Keratinocyte (primary cell): ENCODE measurements at regions not wholly inside any gene's neighbourhood (a gene's known extent, or its start where the extent isn't known, plus 50 kb on each side); places are given as distances from the start of the nearest gene placed in this dataset.

Source experiments
- DNase-seq: peaks from one replicate; pipeline ENCODE4 v3.0.0-alpha.2; 2011; ENCODE audit warnings: low read depth, missing footprints, low spot score
- FAIRE-seq: peaks from 2 replicates; lab custom pipeline; 2011; peaks lifted over from hg19 to GRCh38; lab: Jason Lieb, UNC
- H2AFZ ChIP-seq: 2 replicates; pipeline ENCODE4 v1.6.0; 2012; ENCODE audit warnings: low read length, control low read depth, inconsistent platforms; ENCODE audit not compliant: control insufficient read depth
- H3K27ac ChIP-seq: 2 replicates; pipeline ENCODE4 v1.5.1; 2011; ENCODE audit warnings: low read length; ENCODE audit not compliant: control insufficient read depth, insufficient read depth
- H3K27me3 ChIP-seq: 3 replicates; pipeline ENCODE4 v1.6.0; 2011; ENCODE audit warnings: low read length; ENCODE audit not compliant: control insufficient read depth, insufficient read depth; ENCODE audit errors: extremely low read depth
- H3K36me3 ChIP-seq, 2 experiments: 2 replicates in 1 of 2; 3 replicates in 1 of 2; pipeline ENCODE4 v1.5.1; 2011; ENCODE audit warnings: low read length in 2 of 2, mild to moderate bottlenecking in 1 of 2; ENCODE audit not compliant: control insufficient read depth in 2 of 2, insufficient read depth in 2 of 2; ENCODE audit errors: extremely low read depth in 1 of 2
- H3K4me1 ChIP-seq: 3 replicates; pipeline ENCODE4 v1.5.1; 2011; ENCODE audit warnings: low read length; ENCODE audit not compliant: control insufficient read depth, insufficient read depth; ENCODE audit errors: extremely low read depth
- H3K4me2 ChIP-seq: 3 replicates; pipeline ENCODE4 v1.6.0; 2011; ENCODE audit warnings: low read depth, low read length; ENCODE audit not compliant: control insufficient read depth, insufficient read depth; ENCODE audit errors: extremely low read depth
- H3K4me3 ChIP-seq, 3 experiments: fragments of 200-600 bp in 1 of 3; sonication (generic) in 1 of 3; 2 replicates in 2 of 3; 3 replicates in 1 of 3; pipeline ENCODE4 v1.5.1; 2011 to 2016; ENCODE audit warnings: low read length in 3 of 3, mild to moderate bottlenecking in 3 of 3, control low read depth in 2 of 3, inconsistent platforms in 1 of 3, low read depth in 1 of 3, mixed read lengths in 1 of 3, mixed run types in 1 of 3, moderate library complexity in 1 of 3; ENCODE audit not compliant: control insufficient read depth in 2 of 3, insufficient read depth in 2 of 3; ENCODE audit errors: extremely low read depth in 1 of 3
- H3K79me2 ChIP-seq: 2 replicates; pipeline ENCODE4 v1.6.0; 2012; ENCODE audit warnings: low read length; ENCODE audit not compliant: control insufficient read depth, insufficient read depth
- H3K9ac ChIP-seq: 3 replicates; pipeline ENCODE4 v1.6.0; 2011; ENCODE audit warnings: low read length; ENCODE audit not compliant: control insufficient read depth, insufficient read depth; ENCODE audit errors: extremely low read depth
- H3K9me1 ChIP-seq: 3 replicates; pipeline ENCODE4 v1.6.0; 2011; ENCODE audit warnings: low read length; ENCODE audit not compliant: control insufficient read depth, insufficient read depth; ENCODE audit errors: extremely low read depth
- H3K9me3 ChIP-seq: 2 replicates; pipeline ENCODE4 v1.5.1; 2012; ENCODE audit warnings: low read depth, low read length; ENCODE audit not compliant: control insufficient read depth
- H4K20me1 ChIP-seq: 3 replicates; pipeline ENCODE4 v1.6.0; 2011; ENCODE audit warnings: low read length; ENCODE audit not compliant: control insufficient read depth, insufficient read depth; ENCODE audit errors: extremely low read depth
- CTCF ChIP-seq, 3 experiments: IDR thresholded peaks in 1 of 3; conservative IDR thresholded peaks in 1 of 3; optimal IDR thresholded peaks in 1 of 3; 2 replicates in 2 of 3; 3 replicates in 1 of 3; pipeline versions ENCODE3 to v1.5.1; 2011; ENCODE audit warnings: low read length in 3 of 3, mild to moderate bottlenecking in 3 of 3, moderate library complexity in 2 of 3, control low read depth in 1 of 3, inconsistent platforms in 1 of 3; ENCODE audit not compliant: insufficient read depth in 2 of 3; ENCODE audit errors: extremely low read depth in 1 of 3
- EZH2 ChIP-seq: IDR thresholded peaks from one replicate; pipeline ENCODE4 v1.6.1; 2012; ENCODE audit warnings: inconsistent platforms, mild to moderate bottlenecking, low read length, moderate library complexity
- dilution Hi-C: fragments of 300-500 bp; cut with MboI; formaldehyde crosslinking; loops from one replicate; pipeline ENCODE4 v1.7.0; 2020; ENCODE audit warnings: low sequenced_read_pairs; ENCODE audit not compliant: extremely low pct_ligation_motif_present

GRCh38 chr21:33968995-33969348, 53.4 kb upstream of the ATP5PO start:
- Histone ChIP-seq H3K79me2 (no peaks in the 10 kb centered on the region), H2AFZ (peak overlapping the region; percentile 4), H3K4me1 (peaks cover 37% of the 10 kb centered on the region), H3K27ac (peak overlapping the region; percentile 75), H3K9me3 (no peaks in the 10 kb centered on the region), H4K20me1 (no peaks in the 10 kb centered on the region), H3K4me2 (peak overlapping the region; percentile 76), H3K27me3 (no peaks in the 10 kb centered on the region), H3K9me1 (no peaks in the 10 kb centered on the region), H3K9ac (no peak overlapping the region), H3K36me3 (no peaks in the 10 kb centered on the region), H3K4me3 (no peak overlapping the region)
- dilution Hi-C loops, result no loop called here
- TF ChIP-seq CTCF (optimal IDR thresholded peaks at IDR 0.05 in 1 of 3, IDR thresholded peaks at IDR 0.05 in 1 of 3, conservative IDR thresholded peaks at IDR 0.05 in 1 of 3; ENCODE audit: extremely low read depth in 1 of 3, insufficient read depth in 2 of 3, low read length in 3 of 3) (no peak), EZH2 (no peak)
- no peak for FAIRE-seq
- DNase-seq, result no peak

- dilution Hi-C loops, result no loop called here
- Histone ChIP-seq H3K9ac (peak overlapping the region; percentile 20), H2AFZ (peak overlapping the region; percentile 88), H3K9me1 (no peaks in the 10 kb centered on the region), H3K27me3 (no peaks in the 10 kb centered on the region), H3K9me3 (no peaks in the 10 kb centered on the region), H3K4me2 (peak overlapping the region; percentile 76), H3K79me2 (no peaks in the 10 kb centered on the region), H3K4me3 (peak overlapping the region in 2 of 3 experiments; percentile 30 to 54), H3K27ac (peak overlapping the region; percentile 75), H3K36me3 (no peaks in the 10 kb centered on the region), H4K20me1 (no peaks in the 10 kb centered on the region), H3K4me1 (peaks cover 37% of the 10 kb centered on the region)
- TF ChIP-seq EZH2, result no peak
- TF ChIP-seq CTCF (optimal IDR thresholded peaks at IDR 0.05 in 1 of 3, IDR thresholded peaks at IDR 0.05 in 1 of 3, conservative IDR thresholded peaks at IDR 0.05 in 1 of 3; ENCODE audit: extremely low read depth in 1 of 3, insufficient read depth in 2 of 3, low read length in 3 of 3), result no peak
- FAIRE-seq (peak; percentile 70), DNase-seq (no peak)
Measured at GRCh38 chr21:33968080-33968994, 52.7 kb upstream of the ATP5PO start.
